HFF-Myc (cell line): ENCODE measurements at regions not wholly inside any gene's neighbourhood (a gene's known extent, or its start where the extent isn't known, plus 50 kb on each side); places are given as distances from the start of the nearest gene placed in this dataset.

Experiments
- DNase-seq: peaks from one replicate; pipeline ENCODE4 v3.0.0-alpha.2; 2011; ENCODE audit warnings: low read depth; ENCODE audit errors: extremely low read depth
- H3K4me3 ChIP-seq: replicated peaks from 2 replicates; pipeline ENCODE4 v1.5.1; 2011; ENCODE audit warnings: low read depth, mild to moderate bottlenecking, control low read depth, low read length
- TF ChIP-seq, protein P1 (sequence below): IDR thresholded peaks from 2 replicates; pipeline ENCODE4 v1.5.1; 2012; ENCODE audit warnings: mild to moderate bottlenecking, low read depth, low read length, control low read depth; ENCODE audit errors: missing control alignments

GRCh38 chr2:19649785-19650380, 251.9 kb downstream of the TTC32 start:
- TF ChIP-seq, protein P1, sequence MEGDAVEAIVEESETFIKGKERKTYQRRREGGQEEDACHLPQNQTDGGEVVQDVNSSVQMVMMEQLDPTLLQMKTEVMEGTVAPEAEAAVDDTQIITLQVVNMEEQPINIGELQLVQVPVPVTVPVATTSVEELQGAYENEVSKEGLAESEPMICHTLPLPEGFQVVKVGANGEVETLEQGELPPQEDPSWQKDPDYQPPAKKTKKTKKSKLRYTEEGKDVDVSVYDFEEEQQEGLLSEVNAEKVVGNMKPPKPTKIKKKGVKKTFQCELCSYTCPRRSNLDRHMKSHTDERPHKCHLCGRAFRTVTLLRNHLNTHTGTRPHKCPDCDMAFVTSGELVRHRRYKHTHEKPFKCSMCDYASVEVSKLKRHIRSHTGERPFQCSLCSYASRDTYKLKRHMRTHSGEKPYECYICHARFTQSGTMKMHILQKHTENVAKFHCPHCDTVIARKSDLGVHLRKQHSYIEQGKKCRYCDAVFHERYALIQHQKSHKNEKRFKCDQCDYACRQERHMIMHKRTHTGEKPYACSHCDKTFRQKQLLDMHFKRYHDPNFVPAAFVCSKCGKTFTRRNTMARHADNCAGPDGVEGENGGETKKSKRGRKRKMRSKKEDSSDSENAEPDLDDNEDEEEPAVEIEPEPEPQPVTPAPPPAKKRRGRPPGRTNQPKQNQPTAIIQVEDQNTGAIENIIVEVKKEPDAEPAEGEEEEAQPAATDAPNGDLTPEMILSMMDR: no peak
- no peak overlapping the region for H3K4me3 ChIP-seq
- DNase-seq: peak; percentile 87

DNA sequence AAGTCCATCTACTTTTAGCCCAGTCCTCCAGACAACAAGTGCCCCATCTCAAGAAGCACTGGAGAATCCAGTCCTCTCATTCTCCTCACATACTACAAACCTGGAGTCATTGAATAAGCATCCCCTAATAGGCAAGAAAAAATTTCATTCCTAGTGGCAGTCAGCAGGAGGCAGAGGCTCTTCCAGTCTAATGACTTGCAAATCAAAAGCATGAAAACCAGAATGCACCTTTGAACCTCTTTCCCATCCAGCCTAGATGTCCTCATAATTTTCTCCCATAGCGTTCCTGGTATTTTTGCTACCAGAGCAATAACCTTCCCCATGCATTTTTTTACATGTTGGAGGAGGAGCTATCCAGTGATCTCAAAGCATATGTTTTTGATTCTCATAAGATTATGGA, 252.6 kb downstream of the TTC32 start:
- no peak overlapping the region for H3K4me3 ChIP-seq

GRCh38 chr2:19648583-19648982, 253.2 kb downstream of the TTC32 start:
- H3K4me3 ChIP-seq: no peak overlapping the region
- no peak for DNase-seq
- TF ChIP-seq, protein P1: no peak

More for the DNA sequence above, 252.6 kb downstream of the TTC32 start:
- TF ChIP-seq, protein P1: peak; percentile 6
- DNase-seq: no peak

DNA sequence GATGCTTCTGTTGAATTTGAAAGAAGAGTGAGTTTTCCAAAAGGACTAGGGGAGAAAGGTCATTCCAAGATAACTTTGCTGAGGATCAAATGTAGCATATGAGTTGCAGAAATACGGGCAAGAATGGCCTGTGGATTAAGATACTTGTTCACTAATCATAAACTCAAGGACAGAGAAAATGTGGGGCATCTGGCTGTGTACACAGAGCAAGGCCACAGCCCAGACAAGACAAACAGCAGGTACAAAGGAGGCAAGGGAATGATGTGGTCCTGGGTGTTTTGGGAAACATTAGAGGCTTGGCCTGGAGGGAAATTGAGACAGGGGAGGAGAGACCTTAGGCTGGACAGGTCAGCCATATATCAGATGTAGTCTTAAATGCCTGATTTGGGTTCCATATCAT, 254.8 kb downstream of the TTC32 start:
- TF ChIP-seq, protein P1: no peak
- DNase-seq: no peak
- no peak overlapping the region for H3K4me3 ChIP-seq

GRCh38 chr2:19644763-19645162, 257.0 kb downstream of the TTC32 start:
- DNase-seq: no peak
- TF ChIP-seq, protein P1: no peak
- H3K4me3 ChIP-seq: no peak overlapping the region

DNA sequence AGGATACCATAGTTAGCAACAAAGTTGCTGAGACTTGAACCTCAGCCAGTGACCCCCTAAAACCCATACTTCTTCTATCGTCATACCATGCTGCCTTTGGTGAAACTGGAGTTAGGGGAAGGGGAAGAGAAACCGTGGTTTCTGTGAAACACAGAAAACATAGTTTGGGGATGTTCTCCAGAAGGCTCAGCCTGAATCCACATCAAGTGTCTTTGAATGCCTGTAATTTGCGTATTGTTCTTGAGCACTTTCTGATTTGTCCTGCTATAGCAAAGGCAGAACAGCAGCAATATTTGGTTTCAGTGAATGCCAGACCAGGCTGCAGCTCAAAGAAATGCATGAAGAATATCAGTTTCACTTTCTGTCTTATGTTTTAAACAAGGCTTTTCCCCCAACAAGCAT, 258.7 kb downstream of the TTC32 start:
- TF ChIP-seq, protein P1: no peak
- DNase-seq: no peak
- no peak overlapping the region for H3K4me3 ChIP-seq

DNA sequence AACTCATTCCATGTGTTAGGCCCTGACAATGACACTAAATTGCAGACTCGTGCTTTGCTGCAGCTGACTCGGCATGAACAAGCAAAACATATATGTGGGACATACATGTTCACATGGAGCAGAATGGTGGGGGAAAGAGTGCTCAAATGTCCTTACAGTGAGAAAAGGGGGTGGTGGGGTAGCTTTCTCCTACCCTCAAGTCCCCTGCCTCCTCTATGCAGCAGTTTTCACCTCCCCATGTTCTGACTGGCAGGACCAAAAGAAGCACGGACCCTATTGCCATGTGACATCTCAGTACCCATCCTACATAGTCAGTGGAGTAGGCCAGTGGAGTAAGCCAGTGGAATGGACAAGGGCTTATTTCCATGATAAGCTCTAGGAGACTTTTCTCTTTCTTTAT, 259.3 kb downstream of the TTC32 start:
- H3K4me3 ChIP-seq: no peak overlapping the region
- TF ChIP-seq, protein P1: no peak
- DNase-seq: no peak
